ENCODE measurements at regions not wholly inside any gene's neighbourhood (a gene's known extent, or its start where the extent isn't known, plus 50 kb on each side); places are given as distances from the start of the nearest gene placed in this dataset.

- TF ChIP-seq CTCF (IDR thresholded peaks at IDR 0.05) (no peak), POLR2AphosphoS5 (IDR thresholded peaks at IDR 0.05) (no peak), EP300 (IDR thresholded peaks at IDR 0.05) (no peak)
These were observed 363.1 kb upstream of the NOX3 start for GRCh38 chr6:155818698-155819097.

All from suprapubic skin (tissue), 4 donors.